Muscle of leg (tissue), 3 donors: ENCODE measurements at regions not wholly inside any gene's neighbourhood (a gene's known extent, or its start where the extent isn't known, plus 50 kb on each side); places are given as distances from the start of the nearest gene placed in this dataset.

Experiments used
- DNase-seq: peaks from one replicate; pipeline ENCODE4 v3.0.0; 2013
- H3K27ac ChIP-seq: one replicate; pipeline ENCODE4 v1.5.1; 2013; ENCODE audit warnings: mild to moderate bottlenecking, low read length, control low read depth
- H3K27me3 ChIP-seq: one replicate; pipeline ENCODE4 v1.6.1; 2013; ENCODE audit warnings: low read length; ENCODE audit not compliant: control insufficient read depth, insufficient read depth
- H3K36me3 ChIP-seq: one replicate; pipeline ENCODE4 v1.6.1; 2013; ENCODE audit warnings: low read length; ENCODE audit not compliant: control insufficient read depth, insufficient read depth
- H3K4me1 ChIP-seq: one replicate; pipeline ENCODE4 v1.6.1; 2013; ENCODE audit warnings: low read length; ENCODE audit not compliant: control insufficient read depth, insufficient read depth
- H3K4me3 ChIP-seq: one replicate; pipeline ENCODE4 v1.5.1; 2013; ENCODE audit warnings: low read length, control low read depth
- H3K9me3 ChIP-seq: replicated peaks from 2 replicates; pipeline ENCODE4 v1.6.1; 2013; ENCODE audit warnings: low read depth, low read length; ENCODE audit not compliant: control insufficient read depth
- WGBS: methylation state at CpG from one replicate; pipeline ENCODE4 v1.1.5; 2013; ENCODE audit warnings: missing lambda C conversion rate; ENCODE audit not compliant: insufficient coverage; 5-methylcytosine and 5-hydroxymethylcytosine counted together

GRCh38 chr12:111160350-111161241, 208.3 kb downstream of the PHETA1 start:
- peaks cover 22% of the 10 kb centered on the region for H3K27me3 ChIP-seq
- peak; percentile 54 for DNase-seq

GRCh38 chr12:111158992-111159391, 209.9 kb downstream of the PHETA1 start:
- Histone ChIP-seq H3K27ac (no peak overlapping the region), H3K4me1 (peaks cover 14% of the 10 kb centered on the region), H3K36me3 (no peaks in the 10 kb centered on the region), H3K27me3 (peaks cover 19% of the 10 kb centered on the region), H3K4me3 (no peak overlapping the region), H3K9me3 (no peaks in the 10 kb centered on the region)
- no peak for DNase-seq
- WGBS, result 83% methylated on average over 6 of the region's 8 CpGs

More at GRCh38 chr12:111160350-111161241, 208.3 kb downstream of the PHETA1 start:
- Histone ChIP-seq H3K9me3 (no peaks in the 10 kb centered on the region), H3K4me1 (peaks cover 14% of the 10 kb centered on the region), H3K36me3 (no peaks in the 10 kb centered on the region), H3K27ac (no peak overlapping the region), H3K4me3 (no peak overlapping the region)
- WGBS, result 50% methylated on average over 21 of the region's 25 CpGs

GRCh38 chr12:111157486-111157885, 211.4 kb downstream of the PHETA1 start:
- H3K36me3 ChIP-seq, result no peaks in the 10 kb centered on the region
- no peaks in the 10 kb centered on the region for H3K9me3 ChIP-seq
- no peak overlapping the region for H3K27ac ChIP-seq
- WGBS, result no CpG with 5 or more reads among the region's 2 CpGs
- H3K4me1 ChIP-seq, result peaks cover 14% of the 10 kb centered on the region
- H3K27me3 ChIP-seq, result peaks cover 24% of the 10 kb centered on the region
- DNase-seq, result no peak
- no peak overlapping the region for H3K4me3 ChIP-seq

GRCh38 chr12:111156304-111156703, 212.6 kb downstream of the PHETA1 start:
- WGBS, result 83% methylated on average over 1 of the region's 3 CpGs
- H3K9me3 ChIP-seq, result no peaks in the 10 kb centered on the region

GRCh38 chr12:111155521-111155920, 213.4 kb downstream of the PHETA1 start:
- peaks cover 5% of the 10 kb centered on the region for H3K4me1 ChIP-seq
- no peak for DNase-seq
- H3K36me3 ChIP-seq, result no peaks in the 10 kb centered on the region
- peaks cover 24% of the 10 kb centered on the region for H3K27me3 ChIP-seq
- H3K9me3 ChIP-seq, result no peaks in the 10 kb centered on the region
- WGBS, result 50% methylated on average over 1 of the region's 8 CpGs
- no peak overlapping the region for H3K4me3 ChIP-seq
- no peak overlapping the region for H3K27ac ChIP-seq

More at GRCh38 chr12:111156304-111156703, 212.6 kb downstream of the PHETA1 start:
- no peak overlapping the region for H3K4me3 ChIP-seq
- no peak overlapping the region for H3K27ac ChIP-seq
- no peaks in the 10 kb centered on the region for H3K36me3 ChIP-seq
- H3K4me1 ChIP-seq, result peaks cover 12% of the 10 kb centered on the region
- H3K27me3 ChIP-seq, result peaks cover 24% of the 10 kb centered on the region
- no peak for DNase-seq

- no peak for DNase-seq
- WGBS, result 100% methylated on average over 1 of the region's 3 CpGs
- H3K4me3 ChIP-seq, result no peak overlapping the region
- H3K27ac ChIP-seq, result no peak overlapping the region
- H3K4me1 ChIP-seq, result no peaks in the 10 kb centered on the region
- H3K9me3 ChIP-seq, result no peaks in the 10 kb centered on the region
- no peaks in the 10 kb centered on the region for H3K36me3 ChIP-seq
- H3K27me3 ChIP-seq, result peaks cover 27% of the 10 kb centered on the region
Measured at GRCh38 chr12:111155020-111155419, 213.9 kb downstream of the PHETA1 start.

GRCh38 chr12:111154147-111154834, 214.6 kb downstream of the PHETA1 start:
- Histone ChIP-seq H3K9me3 (no peaks in the 10 kb centered on the region), H3K36me3 (no peaks in the 10 kb centered on the region), H3K27ac (no peak overlapping the region), H3K27me3 (peaks cover 29% of the 10 kb centered on the region), H3K4me1 (no peaks in the 10 kb centered on the region), H3K4me3 (no peak overlapping the region)
- no peak for DNase-seq
- 20% methylated on average over 13 of the region's 19 CpGs for WGBS

- Histone ChIP-seq H3K4me3 (no peak overlapping the region), H3K27ac (no peak overlapping the region), H3K4me1 (no peaks in the 10 kb centered on the region), H3K27me3 (peaks cover 30% of the 10 kb centered on the region), H3K9me3 (peaks cover 2% of the 10 kb centered on the region), H3K36me3 (no peaks in the 10 kb centered on the region)
- no peak for DNase-seq
- WGBS, result 61% methylated on average over 9 of the region's 10 CpGs
Measured at GRCh38 chr12:111152561-111152960, 216.3 kb downstream of the PHETA1 start.

- Histone ChIP-seq H3K4me1 (no peaks in the 10 kb centered on the region), H3K27me3 (peaks cover 24% of the 10 kb centered on the region)
- WGBS, result 84% methylated on average over 14 of the region's 20 CpGs
Measured at GRCh38 chr12:111150921-111151840, 217.7 kb downstream of the PHETA1 start.

More at GRCh38 chr12:111150921-111151840, 217.7 kb downstream of the PHETA1 start:
- DNase-seq, result no peak
- H3K9me3 ChIP-seq, result peaks cover 2% of the 10 kb centered on the region
- no peak overlapping the region for H3K4me3 ChIP-seq
- H3K36me3 ChIP-seq, result no peaks in the 10 kb centered on the region
- H3K27ac ChIP-seq, result no peak overlapping the region
